DOHH2 (cell line): ENCODE measurements at regions not wholly inside any gene's neighbourhood (a gene's known extent, or its start where the extent isn't known, plus 50 kb on each side); places are given as distances from the start of the nearest gene placed in this dataset.

Source experiments
- CTCF ChIP-seq: fragments of 200-600 bp; sonication (generic); IDR thresholded peaks from one replicate; pipeline ENCODE4 v1.5.1; 2014; ENCODE audit warnings: antibody characterized with exemption, mild to moderate bottlenecking, low read depth, low read length; ENCODE audit not compliant: poor library complexity, severe bottlenecking
- EZH2phosphoT487 ChIP-seq: fragments of 200-600 bp; sonication (generic); IDR thresholded peaks from 2 replicates; pipeline ENCODE4 v1.6.1; 2017; ENCODE audit warnings: borderline replicate concordance, mild to moderate bottlenecking, antibody characterized with exemption, low read length, moderate library complexity, mixed read lengths

- TF ChIP-seq CTCF (no peak), EZH2phosphoT487 (no peak)
Measured at GRCh38 chr20:52405986-52406385, 214.4 kb upstream of the ZFP64 start.
